GM10266 (cell line): ENCODE measurements at regions not wholly inside any gene's neighbourhood (a gene's known extent, or its start where the extent isn't known, plus 50 kb on each side); places are given as distances from the start of the nearest gene placed in this dataset.

Experiments
- DNase-seq: peaks from one replicate; pipeline ENCODE4 v3.0.0; 2012; ENCODE audit errors: extremely low spot score
- CTCF ChIP-seq: IDR thresholded peaks from 2 replicates; pipeline ENCODE4 v1.5.1; 2012; ENCODE audit warnings: mild to moderate bottlenecking, low read depth; ENCODE audit not compliant: control insufficient read depth, insufficient read depth; ENCODE audit errors: missing control alignments

- DNase-seq = no peak
Observed at GRCh38 chr1:30304080-30304479, 419.3 kb downstream of the MATN1 start.

DNA sequence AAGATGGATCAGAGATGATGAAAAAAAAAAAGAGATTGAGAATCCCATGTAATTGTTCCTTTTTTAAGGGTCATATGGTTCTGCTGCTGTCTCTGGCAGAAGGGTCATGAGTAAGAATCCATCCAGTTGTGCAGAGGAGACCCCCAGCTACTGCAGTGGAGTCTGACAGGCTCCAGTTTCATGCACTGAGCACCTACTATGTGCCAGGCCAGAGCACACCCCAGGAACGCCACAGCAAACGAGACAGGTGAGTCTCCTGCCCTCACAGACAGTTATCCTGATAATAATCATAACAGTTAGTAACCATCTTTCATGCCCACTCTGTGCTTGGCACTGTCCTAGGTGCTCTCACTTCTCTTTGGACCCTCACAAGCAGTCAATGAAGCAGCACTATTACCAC lies 420.0 kb downstream of the MATN1 start:
- DNase-seq = no peak

More at GRCh38 chr1:30304080-30304479, 419.3 kb downstream of the MATN1 start:
- TF ChIP-seq CTCF = no peak

GRCh38 chr1:30302858-30303257 lies 420.5 kb downstream of the MATN1 start:
- no peak for TF ChIP-seq CTCF
- no peak for DNase-seq

More for the DNA sequence above, 420.0 kb downstream of the MATN1 start:
- TF ChIP-seq CTCF = no peak

DNA sequence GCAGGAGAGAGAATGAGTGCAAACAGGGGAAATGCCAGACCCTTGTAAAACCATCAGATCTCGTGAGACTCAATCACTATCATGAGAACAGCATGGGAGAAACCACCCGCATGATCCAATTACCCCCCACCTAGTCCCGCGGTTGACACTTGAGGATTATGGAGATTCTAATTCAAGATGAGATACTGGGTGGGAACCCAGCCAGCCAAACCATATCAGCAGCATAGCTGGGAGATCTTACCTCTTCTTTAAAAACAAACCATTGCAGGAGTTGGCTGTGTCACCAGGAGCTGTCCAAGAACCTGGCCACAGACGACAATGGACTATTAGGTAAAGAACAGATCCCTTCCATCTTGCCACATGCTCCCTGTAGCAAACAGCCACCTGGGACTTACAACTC lies 422.7 kb downstream of the MATN1 start:
- TF ChIP-seq CTCF = no peak
- DNase-seq = no peak

GRCh38 chr1:30299393-30299792 lies 424.0 kb downstream of the MATN1 start:
- TF ChIP-seq CTCF = no peak

GRCh38 chr1:30295674-30296073 lies 427.7 kb downstream of the MATN1 start:
- TF ChIP-seq CTCF = no peak
- DNase-seq = no peak

More at GRCh38 chr1:30299393-30299792, 424.0 kb downstream of the MATN1 start:
- DNase-seq = no peak

DNA sequence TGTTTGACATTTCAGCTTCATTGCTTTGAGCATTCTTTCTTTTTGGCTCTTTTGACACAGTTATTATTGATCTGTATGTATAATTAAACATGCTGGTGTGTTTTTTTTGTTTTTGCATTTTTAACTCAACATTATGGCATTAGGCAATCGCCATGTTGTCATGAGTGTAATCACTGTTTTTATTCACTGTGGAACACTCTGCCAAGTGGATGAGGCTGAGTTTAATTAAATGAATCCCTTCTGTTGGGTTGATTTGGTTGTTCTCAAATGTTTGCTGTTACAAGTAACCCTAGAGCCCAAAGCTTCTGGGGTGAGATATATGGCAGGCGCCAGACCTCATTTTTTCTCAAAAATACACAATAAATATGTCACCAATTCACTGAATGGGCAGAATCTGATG lies 428.1 kb downstream of the MATN1 start:
- DNase-seq = no peak
- TF ChIP-seq CTCF = no peak
